HepG2 (cell line): ENCODE measurements at regions not wholly inside any gene's neighbourhood (a gene's known extent, or its start where the extent isn't known, plus 50 kb on each side); places are given as distances from the start of the nearest gene placed in this dataset.

Experiments used
- KAT2B ChIP-seq: fragments of 150-350 bp; IDR thresholded peaks from 2 replicates; pipeline ENCODE4 v1.6.1; 2014; ENCODE audit warnings: low read depth, low read length, borderline replicate concordance
- POLR2G ChIP-seq: fragments of 200-400 bp; formaldehyde crosslinking; IDR thresholded peaks from 2 replicates; pipeline ENCODE4 v1.6.1; 2018; ENCODE audit warnings: mild to moderate bottlenecking, low read depth, low read length, moderate library complexity
- YEATS4 ChIP-seq: sonication (generic); formaldehyde crosslinking; IDR thresholded peaks from 2 replicates; pipeline ENCODE4 v1.4.0; 2020; ENCODE audit warnings: missing genetic modification reagents, borderline replicate concordance
- TF ChIP-seq, protein P1 (sequence below): sonication (generic); formaldehyde crosslinking; IDR thresholded peaks from 2 replicates; pipeline ENCODE4 v1.4.0; 2020; ENCODE audit warnings: missing genetic modification reagents
- TF ChIP-seq, protein P2 (sequence below): sonication (generic); formaldehyde crosslinking; IDR thresholded peaks from 2 replicates; pipeline ENCODE4 v1.5.0; 2020; ENCODE audit warnings: mild to moderate bottlenecking, missing genetic modification reagents, moderate library complexity

DNA sequence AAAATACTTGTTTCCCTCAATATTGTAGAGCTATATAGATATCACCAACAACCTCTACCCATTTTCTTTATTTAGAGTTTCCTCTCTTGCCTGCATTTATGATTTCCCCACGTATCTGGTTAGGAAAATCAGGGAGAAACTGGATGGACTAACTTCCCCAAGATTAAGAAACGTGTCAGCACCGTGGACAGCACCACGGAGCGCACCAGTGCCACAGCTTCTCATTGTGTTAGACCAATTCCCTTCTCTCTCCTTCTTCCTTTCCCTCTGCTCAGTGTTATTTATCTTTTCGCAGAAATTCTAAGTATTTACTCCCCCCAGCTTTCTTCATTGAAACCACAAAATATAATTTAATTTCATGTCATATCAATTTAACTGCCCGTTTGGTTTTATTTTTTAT, 568.6 kb upstream of the BOD1L1 start:
- no peak for TF ChIP-seq YEATS4 (CRISPR knock-in tag)
- TF ChIP-seq, protein P1, sequence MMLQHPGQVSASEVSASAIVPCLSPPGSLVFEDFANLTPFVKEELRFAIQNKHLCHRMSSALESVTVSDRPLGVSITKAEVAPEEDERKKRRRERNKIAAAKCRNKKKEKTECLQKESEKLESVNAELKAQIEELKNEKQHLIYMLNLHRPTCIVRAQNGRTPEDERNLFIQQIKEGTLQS, result no peak
- no peak for TF ChIP-seq POLR2G
- TF ChIP-seq, protein P2, sequence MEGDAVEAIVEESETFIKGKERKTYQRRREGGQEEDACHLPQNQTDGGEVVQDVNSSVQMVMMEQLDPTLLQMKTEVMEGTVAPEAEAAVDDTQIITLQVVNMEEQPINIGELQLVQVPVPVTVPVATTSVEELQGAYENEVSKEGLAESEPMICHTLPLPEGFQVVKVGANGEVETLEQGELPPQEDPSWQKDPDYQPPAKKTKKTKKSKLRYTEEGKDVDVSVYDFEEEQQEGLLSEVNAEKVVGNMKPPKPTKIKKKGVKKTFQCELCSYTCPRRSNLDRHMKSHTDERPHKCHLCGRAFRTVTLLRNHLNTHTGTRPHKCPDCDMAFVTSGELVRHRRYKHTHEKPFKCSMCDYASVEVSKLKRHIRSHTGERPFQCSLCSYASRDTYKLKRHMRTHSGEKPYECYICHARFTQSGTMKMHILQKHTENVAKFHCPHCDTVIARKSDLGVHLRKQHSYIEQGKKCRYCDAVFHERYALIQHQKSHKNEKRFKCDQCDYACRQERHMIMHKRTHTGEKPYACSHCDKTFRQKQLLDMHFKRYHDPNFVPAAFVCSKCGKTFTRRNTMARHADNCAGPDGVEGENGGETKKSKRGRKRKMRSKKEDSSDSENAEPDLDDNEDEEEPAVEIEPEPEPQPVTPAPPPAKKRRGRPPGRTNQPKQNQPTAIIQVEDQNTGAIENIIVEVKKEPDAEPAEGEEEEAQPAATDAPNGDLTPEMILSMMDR (CRISPR knock-in tag), result no peak
- TF ChIP-seq KAT2B, result no peak
